GM19035 (cell line): ENCODE measurements at regions not wholly inside any gene's neighbourhood (a gene's known extent, or its start where the extent isn't known, plus 50 kb on each side); places are given as distances from the start of the nearest gene placed in this dataset.

Experiments used
- ATAC-seq: cut with Tn5 transposase; IDR thresholded peaks from one replicate; pipeline ENCODE4 v1.9.1; 2021; ENCODE audit not compliant: unreplicated experiment

GRCh38 chr2:58669998-58670397, 428.9 kb upstream of the FANCL start:
- ATAC-seq: no peak

GRCh38 chr2:58667137-58667774, 426.1 kb upstream of the FANCL start:
- ATAC-seq: no peak

GRCh38 chr2:58666323-58666970, 425.3 kb upstream of the FANCL start:
- no peak for ATAC-seq

GRCh38 chr2:58665154-58665553, 424.0 kb upstream of the FANCL start:
- no peak for ATAC-seq

- no peak for ATAC-seq
Observed at GRCh38 chr2:58664523-58665151, 423.5 kb upstream of the FANCL start.

- ATAC-seq: no peak
Observed at GRCh38 chr2:58660046-58660445, 418.9 kb upstream of the FANCL start.

GRCh38 chr2:58655152-58655551, 414.0 kb upstream of the FANCL start:
- ATAC-seq: no peak

GRCh38 chr2:58651930-58652329, 410.8 kb upstream of the FANCL start:
- no peak for ATAC-seq

GRCh38 chr2:58650781-58651180, 409.7 kb upstream of the FANCL start:
- no peak for ATAC-seq

GRCh38 chr2:58649756-58650155, 408.6 kb upstream of the FANCL start:
- no peak for ATAC-seq

- no peak for ATAC-seq
Observed at GRCh38 chr2:58645017-58645416, 403.9 kb upstream of the FANCL start.

- ATAC-seq: no peak
Observed at GRCh38 chr2:58644451-58644850, 403.3 kb upstream of the FANCL start.

GRCh38 chr2:58641001-58641400, 399.9 kb upstream of the FANCL start:
- no peak for ATAC-seq

GRCh38 chr2:58640042-58640441, 398.9 kb upstream of the FANCL start:
- no peak for ATAC-seq

- no peak for ATAC-seq
Observed at GRCh38 chr2:58638256-58638805, 397.2 kb upstream of the FANCL start.

GRCh38 chr2:58636872-58637271, 395.7 kb upstream of the FANCL start:
- no peak for ATAC-seq

GRCh38 chr2:58635801-58636375, 394.8 kb upstream of the FANCL start:
- ATAC-seq: no peak

GRCh38 chr2:58634653-58635370, 393.7 kb upstream of the FANCL start:
- no peak for ATAC-seq

- no peak for ATAC-seq
Observed at GRCh38 chr2:58633613-58634365, 392.7 kb upstream of the FANCL start.

GRCh38 chr2:58631986-58632385, 390.9 kb upstream of the FANCL start:
- no peak for ATAC-seq
